Activated naive CD8-positive, alpha-beta T cell treated with anti-CD3 and anti-CD28 coated beads, Interleukin-2, amount 10 ng/mL, durations not matched to agents 7 days and 5 days (primary cell): ENCODE measurements at regions not wholly inside any gene's neighbourhood (a gene's known extent, or its start where the extent isn't known, plus 50 kb on each side); places are given as distances from the start of the nearest gene placed in this dataset.
"Not testable (repeated sequence)": the region's sequence is repeated elsewhere in the genome, so short reads cannot be mapped to it uniquely, and the experiment has no call there.

ENCODE experiments used
- ATAC-seq: fragments of 150-1000 bp; cut with Tn5 transposase; one replicate; pipeline ENCODE4 v1.10.0; 2021; ENCODE audit warnings: low read depth, moderate library complexity
- POLR2A ChIA-PET: fragments of 350-600 bp; sonication (Branson Sonifier 250); formaldehyde crosslinking; loops from one replicate; lab custom pipeline; 2021; ENCODE audit warnings: antibody characterized with exemption; lab: Charles Lee
- DNase-seq: peaks from one replicate; pipeline ENCODE4 v3.0.0; 2021
- H3K27ac Mint-ChIP-seq: one replicate; pipeline ENCODE4 v1.8.0; 2022; ENCODE audit warnings: mild to moderate bottlenecking, mixed read lengths
- H3K27me3 Mint-ChIP-seq: one replicate; pipeline ENCODE4 v1.8.0; 2022; ENCODE audit warnings: mild to moderate bottlenecking, moderate library complexity, mixed read lengths
- H3K36me3 Mint-ChIP-seq: one replicate; pipeline ENCODE4 v1.8.0; 2021; ENCODE audit warnings: mild to moderate bottlenecking, mixed read lengths
- H3K4me1 Mint-ChIP-seq: one replicate; pipeline ENCODE4 v1.8.0; 2021; ENCODE audit warnings: mixed read lengths
- H3K4me3 Mint-ChIP-seq: one replicate; pipeline ENCODE4 v1.8.0; 2022; ENCODE audit warnings: mild to moderate bottlenecking, moderate library complexity, mixed read lengths
- H3K9me3 Mint-ChIP-seq: one replicate; pipeline ENCODE4 v1.8.0; 2021; ENCODE audit warnings: mixed read lengths

DNA sequence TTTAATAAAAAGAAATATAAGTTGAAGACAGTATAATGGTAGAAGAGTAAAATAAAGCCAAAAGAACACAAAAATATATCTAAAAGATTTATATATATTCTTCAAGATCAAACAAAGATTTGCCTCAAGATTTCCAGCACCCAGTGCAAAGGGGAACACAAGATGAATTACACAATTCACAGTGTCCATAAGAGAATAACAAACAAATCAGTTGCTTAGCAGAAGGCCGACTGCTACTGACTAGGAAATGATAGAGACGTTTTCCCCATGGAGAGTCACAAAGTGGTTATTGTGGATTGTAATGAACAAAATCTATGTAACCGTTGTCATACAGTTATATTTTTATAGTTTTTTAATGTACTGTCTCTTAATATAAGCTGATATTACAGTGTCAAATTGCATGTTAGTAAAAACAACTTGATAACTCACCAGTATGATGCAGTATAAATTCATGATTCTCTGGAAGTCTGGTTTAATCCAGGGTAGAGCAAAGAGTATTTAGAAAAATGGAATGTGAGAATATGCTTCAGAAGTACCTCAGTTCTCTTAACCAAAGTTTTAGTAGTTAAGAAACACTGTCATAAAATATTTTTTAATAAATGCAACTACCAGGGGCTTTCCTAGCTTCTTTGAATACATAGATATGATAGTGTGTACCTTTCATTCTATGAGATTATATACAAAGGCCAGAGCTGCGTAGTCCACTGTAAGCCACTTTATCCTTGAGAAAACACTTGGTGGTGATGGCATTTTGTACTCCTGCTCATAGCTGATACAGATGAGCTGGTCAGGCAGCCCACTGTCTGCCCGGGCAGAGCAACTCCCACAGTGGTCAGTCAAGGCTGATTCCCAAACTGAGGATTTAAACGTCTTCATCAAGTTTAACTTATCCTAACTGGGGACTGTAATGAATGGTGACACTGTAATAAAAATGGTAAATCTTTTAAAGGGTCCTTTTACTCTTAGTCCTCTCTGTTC is 180.5 kb upstream of the DTNA start:
- DNase-seq (no peak), ATAC-seq (no peak)
- Mint-ChIP-seq H3K4me3 (no peak overlapping the region), H3K9me3 (no peaks in the 10 kb centered on the region), H3K27me3 (no peaks in the 10 kb centered on the region), H3K27ac (no peak overlapping the region), H3K4me1 (no peaks in the 10 kb centered on the region), H3K36me3 (no peaks in the 10 kb centered on the region)
- POLR2A ChIA-PET = no interaction called here

- Mint-ChIP-seq H3K4me3 (no peak overlapping the region), H3K27me3 (no peaks in the 10 kb centered on the region), H3K9me3 (no peaks in the 10 kb centered on the region), H3K36me3 (no peaks in the 10 kb centered on the region), H3K4me1 (no peaks in the 10 kb centered on the region), H3K27ac (no peak overlapping the region)
- DNase-seq = no peak
- ATAC-seq = no peak
- POLR2A ChIA-PET = no interaction called here
Observed at GRCh38 chr18:34531110-34531509, 179.0 kb upstream of the DTNA start.

DNA sequence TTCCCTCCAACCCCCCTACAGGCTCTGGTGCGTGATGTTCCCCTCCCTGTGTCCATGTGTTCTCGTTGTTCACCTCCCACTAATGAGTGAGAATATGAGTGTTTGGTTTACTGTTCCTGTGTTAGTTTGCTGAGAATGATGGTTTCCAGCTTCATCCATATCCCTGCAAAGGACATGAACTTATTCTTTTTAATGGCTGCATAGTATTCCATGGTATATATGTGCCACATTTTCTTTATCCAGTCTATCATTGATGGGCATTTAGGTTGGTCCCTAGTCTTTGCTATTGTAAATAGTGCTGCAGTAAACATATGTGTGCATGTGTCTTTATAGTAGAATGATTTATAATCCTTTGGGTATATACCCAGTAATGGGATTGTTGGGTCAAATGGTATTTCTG is 175.5 kb upstream of the DTNA start:
- H3K9me3 Mint-ChIP-seq, H3K4me3 Mint-ChIP-seq, H3K27ac Mint-ChIP-seq, H3K4me1 Mint-ChIP-seq, H3K36me3 Mint-ChIP-seq, ATAC-seq, DNase-seq, POLR2A ChIA-PET, H3K27me3 Mint-ChIP-seq: not testable (repeated sequence)

DNA sequence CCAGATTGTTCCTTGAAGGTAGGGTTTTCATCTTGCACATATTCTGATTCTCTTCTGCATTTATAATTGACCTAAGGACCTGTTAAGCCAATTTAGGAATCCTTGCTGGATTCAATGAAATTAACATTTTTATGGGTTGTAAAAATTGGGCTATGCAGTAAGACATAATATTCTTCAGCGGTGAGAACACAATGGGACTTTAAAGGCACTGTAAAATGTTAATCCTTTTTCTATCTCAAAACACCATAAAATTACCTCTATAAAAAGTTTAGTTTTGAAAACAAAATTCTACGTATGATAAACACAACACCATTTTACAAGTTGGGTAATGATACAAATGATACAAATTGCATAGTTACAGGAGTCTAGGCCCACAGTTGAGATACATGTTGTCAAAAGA is 169.2 kb upstream of the DTNA start:
- POLR2A ChIA-PET = no interaction called here

GRCh38 chr18:34542625-34543024 is 167.5 kb upstream of the DTNA start:
- Mint-ChIP-seq H3K36me3 (no peaks in the 10 kb centered on the region), H3K27ac (no peak overlapping the region), H3K4me1 (no peaks in the 10 kb centered on the region), H3K9me3 (peaks cover 3% of the 10 kb centered on the region), H3K27me3 (no peaks in the 10 kb centered on the region), H3K4me3 (no peak overlapping the region)
- no peak for ATAC-seq
- DNase-seq = no peak
- POLR2A ChIA-PET = no interaction called here

More for the DNA sequence above, 169.2 kb upstream of the DTNA start:
- DNase-seq (no peak), ATAC-seq (no peak)
- Mint-ChIP-seq H3K9me3 (peaks cover 3% of the 10 kb centered on the region), H3K27me3 (no peaks in the 10 kb centered on the region), H3K4me1 (no peaks in the 10 kb centered on the region), H3K4me3 (no peak overlapping the region), H3K36me3 (no peaks in the 10 kb centered on the region), H3K27ac (no peak overlapping the region)

DNA sequence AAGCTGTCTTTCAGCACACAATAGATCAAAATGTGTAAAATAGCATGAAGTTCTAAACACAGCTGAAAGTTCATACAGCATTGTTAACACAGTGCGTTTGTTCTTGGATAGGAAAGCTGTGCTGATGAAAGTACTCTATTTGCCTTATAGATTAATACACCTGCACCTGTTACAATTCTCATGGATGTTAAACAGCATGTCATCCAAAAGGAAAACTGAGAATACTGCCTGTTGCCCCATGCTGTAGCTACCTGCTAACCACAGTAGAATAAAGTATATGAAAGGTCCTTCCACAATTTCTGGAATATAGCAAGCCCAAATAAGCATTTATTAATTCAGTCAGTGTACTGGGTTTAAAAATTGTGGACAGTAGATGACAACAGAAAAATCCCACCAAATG is 166.7 kb upstream of the DTNA start:
- H3K36me3 Mint-ChIP-seq = no peaks in the 10 kb centered on the region
- no peak overlapping the region for H3K4me3 Mint-ChIP-seq
- no peak overlapping the region for H3K27ac Mint-ChIP-seq
- H3K9me3 Mint-ChIP-seq = peaks cover 3% of the 10 kb centered on the region
- H3K27me3 Mint-ChIP-seq = no peaks in the 10 kb centered on the region
- DNase-seq (no peak), ATAC-seq (no peak)
- H3K4me1 Mint-ChIP-seq = no peaks in the 10 kb centered on the region
- POLR2A ChIA-PET = no interaction called here

- H3K27me3 Mint-ChIP-seq = no peaks in the 10 kb centered on the region
- no peaks in the 10 kb centered on the region for H3K36me3 Mint-ChIP-seq
- ATAC-seq (no peak), DNase-seq (no peak)
- H3K4me1 Mint-ChIP-seq = no peaks in the 10 kb centered on the region
- POLR2A ChIA-PET = no interaction called here
- peaks cover 3% of the 10 kb centered on the region for H3K9me3 Mint-ChIP-seq
- H3K27ac Mint-ChIP-seq = no peak overlapping the region
- no peak overlapping the region for H3K4me3 Mint-ChIP-seq
Observed at GRCh38 chr18:34543945-34544344, 166.2 kb upstream of the DTNA start.

DNA sequence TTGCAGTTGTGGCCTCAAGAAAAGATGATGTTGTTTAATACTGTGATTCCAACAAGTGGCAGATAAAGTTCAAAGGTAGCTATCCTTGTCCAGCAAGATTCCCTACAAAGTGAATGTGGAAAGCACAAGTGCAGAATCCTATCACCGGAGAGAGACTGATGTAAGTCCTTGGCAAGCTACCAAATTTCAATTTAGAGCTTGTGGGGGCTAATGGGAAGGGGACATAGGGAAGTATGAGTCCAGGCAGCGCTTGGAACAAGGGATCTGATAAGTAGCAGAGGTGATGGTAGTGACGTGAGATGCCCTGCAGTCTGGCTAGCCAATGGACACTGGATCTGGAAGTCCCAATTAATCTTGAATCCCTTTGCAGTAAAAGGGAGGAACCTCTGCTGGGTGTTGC is 165.2 kb upstream of the DTNA start:
- no peaks in the 10 kb centered on the region for H3K36me3 Mint-ChIP-seq
- H3K27me3 Mint-ChIP-seq = no peaks in the 10 kb centered on the region
- ATAC-seq (no peak), DNase-seq (no peak)
- no peaks in the 10 kb centered on the region for H3K4me1 Mint-ChIP-seq
- peaks cover 4% of the 10 kb centered on the region for H3K9me3 Mint-ChIP-seq
- POLR2A ChIA-PET = no interaction called here
- H3K27ac Mint-ChIP-seq = no peak overlapping the region
- no peak overlapping the region for H3K4me3 Mint-ChIP-seq

- Mint-ChIP-seq H3K36me3 (no peaks in the 10 kb centered on the region), H3K4me1 (no peaks in the 10 kb centered on the region), H3K9me3 (peaks cover 1% of the 10 kb centered on the region), H3K4me3 (no peak overlapping the region), H3K27me3 (no peaks in the 10 kb centered on the region), H3K27ac (no peak overlapping the region)
- DNase-seq = no peak
- POLR2A ChIA-PET = no interaction called here
- no peak for ATAC-seq
Observed at GRCh38 chr18:34548120-34548972, 161.8 kb upstream of the DTNA start.

DNA sequence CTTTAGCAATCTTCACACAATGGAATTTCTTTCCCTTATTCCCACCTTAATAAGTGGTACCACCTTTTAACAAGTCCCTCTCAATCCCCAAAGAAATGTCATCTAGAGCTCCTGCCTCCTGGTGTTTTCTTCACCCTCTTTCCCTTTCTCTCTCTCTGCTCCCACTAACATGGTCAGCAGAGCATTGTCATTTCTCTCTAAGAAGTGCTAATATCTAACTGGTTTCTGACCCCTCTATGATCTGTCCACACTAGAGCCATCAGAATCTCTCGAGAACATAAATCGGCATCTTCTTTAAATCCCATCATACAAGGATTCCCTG is 161.2 kb upstream of the DTNA start:
- Mint-ChIP-seq H3K9me3 (peaks cover 1% of the 10 kb centered on the region), H3K4me3 (no peak overlapping the region), H3K27me3 (no peaks in the 10 kb centered on the region), H3K36me3 (no peaks in the 10 kb centered on the region), H3K4me1 (no peaks in the 10 kb centered on the region), H3K27ac (no peak overlapping the region)
- DNase-seq (no peak), ATAC-seq (no peak)
- POLR2A ChIA-PET = no interaction called here

DNA sequence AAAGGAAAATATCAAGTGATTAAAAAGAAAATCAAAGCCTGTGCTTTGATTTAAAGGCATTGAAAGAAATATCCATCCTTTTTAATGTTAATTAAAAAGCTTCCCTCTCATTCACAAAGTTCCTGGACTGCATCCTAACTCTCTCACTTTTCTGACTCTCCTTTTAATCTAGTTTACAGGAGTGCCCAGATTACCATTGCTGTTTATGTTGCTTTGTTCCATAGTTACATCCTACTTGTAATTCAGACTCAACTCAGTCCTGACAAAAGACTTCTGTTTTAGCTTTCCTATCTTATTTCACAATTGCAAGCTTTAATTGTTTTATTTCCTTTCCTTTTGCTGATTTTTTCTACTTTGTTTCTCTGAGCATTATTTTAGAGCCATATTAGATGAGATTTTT is 160.7 kb upstream of the DTNA start:
- POLR2A ChIA-PET = no interaction called here
- no peaks in the 10 kb centered on the region for H3K36me3 Mint-ChIP-seq
- H3K4me3 Mint-ChIP-seq = no peak overlapping the region
- no peaks in the 10 kb centered on the region for H3K4me1 Mint-ChIP-seq
- no peaks in the 10 kb centered on the region for H3K27me3 Mint-ChIP-seq
- peaks cover 1% of the 10 kb centered on the region for H3K9me3 Mint-ChIP-seq
- DNase-seq = no peak
- no peak for ATAC-seq
- H3K27ac Mint-ChIP-seq = no peak overlapping the region

- Mint-ChIP-seq H3K4me1 (no peaks in the 10 kb centered on the region), H3K9me3 (peaks cover 1% of the 10 kb centered on the region), H3K36me3 (no peaks in the 10 kb centered on the region), H3K27me3 (no peaks in the 10 kb centered on the region), H3K4me3 (no peak overlapping the region), H3K27ac (no peak overlapping the region)
- DNase-seq (no peak), ATAC-seq (no peak)
- POLR2A ChIA-PET = no interaction called here
Observed at GRCh38 chr18:34550156-34550555, 159.9 kb upstream of the DTNA start.

DNA sequence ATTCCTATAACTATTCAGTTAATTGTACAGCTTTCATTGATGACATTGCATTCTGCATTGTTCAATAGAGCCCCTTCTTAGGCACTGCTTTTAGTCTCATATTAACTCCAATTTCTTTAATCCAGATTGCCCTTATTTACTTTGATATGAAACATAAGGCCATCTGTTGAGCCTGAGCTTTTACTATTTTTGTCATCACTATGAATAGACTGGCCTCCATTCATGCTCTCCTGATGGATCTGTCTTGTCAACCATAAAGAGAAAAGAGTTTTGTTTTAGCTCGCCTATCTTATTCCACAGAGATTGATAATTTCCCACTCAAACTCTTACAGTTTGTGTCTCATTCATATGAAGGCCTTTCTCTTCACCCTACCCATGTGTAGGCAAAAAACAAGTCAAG is 159.2 kb upstream of the DTNA start:
- Mint-ChIP-seq H3K36me3 (no peaks in the 10 kb centered on the region), H3K4me3 (no peak overlapping the region), H3K9me3 (peaks cover 5% of the 10 kb centered on the region), H3K27ac (no peak overlapping the region), H3K27me3 (no peaks in the 10 kb centered on the region), H3K4me1 (no peaks in the 10 kb centered on the region)
- no peak for ATAC-seq
- no peak for DNase-seq
- POLR2A ChIA-PET = no interaction called here

GRCh38 chr18:34551824-34552223 is 158.3 kb upstream of the DTNA start:
- Mint-ChIP-seq H3K36me3 (no peaks in the 10 kb centered on the region), H3K27ac (no peak overlapping the region), H3K4me3 (no peak overlapping the region), H3K27me3 (no peaks in the 10 kb centered on the region), H3K4me1 (no peaks in the 10 kb centered on the region), H3K9me3 (peaks cover 5% of the 10 kb centered on the region)
- POLR2A ChIA-PET = no interaction called here
- no peak for ATAC-seq
- DNase-seq = no peak
